Activated T-helper 1 cell treated with anti-CD3 and anti-CD28 coated beads, Interleukin-2, amount 50 U/mL, for 16 hours (primary cell): ENCODE measurements at regions not wholly inside any gene's neighbourhood (a gene's known extent, or its start where the extent isn't known, plus 50 kb on each side); places are given as distances from the start of the nearest gene placed in this dataset.
"Not testable (repeated sequence)": the region's sequence is repeated elsewhere in the genome, so short reads cannot be mapped to it uniquely, and the experiment has no call there.

Experiments used
- DNase-seq, 2 donors: peaks; one replicate each; pipeline ENCODE4 v3.0.0-alpha.2; 2020; ENCODE audit warnings: low read depth in 1 of 2, low spot score in 1 of 2

DNA sequence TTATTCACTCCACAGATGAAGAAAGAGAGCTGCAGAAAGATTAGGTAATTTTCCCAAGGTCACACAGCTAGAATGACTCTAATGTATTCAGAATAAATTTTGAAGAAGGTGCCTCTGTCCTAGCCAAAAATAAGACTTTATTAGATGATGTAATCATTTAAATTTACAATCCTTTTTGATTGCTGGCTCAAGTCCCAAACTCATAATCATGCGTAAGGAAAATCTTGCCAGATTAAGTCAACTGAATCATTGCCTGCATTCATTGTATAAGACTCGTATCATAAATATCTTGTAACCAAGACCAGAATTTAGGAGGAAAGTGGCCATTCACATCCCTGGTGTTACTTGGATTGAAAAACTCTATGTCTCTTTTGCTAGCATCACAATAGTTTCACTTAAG lies 53.1 kb upstream of the STK39 start:
- DNase-seq: no peak

GRCh38 chr2:168304024-168304681 lies 56.8 kb upstream of the STK39 start:
- no peak for DNase-seq

- DNase-seq: no peak
Observed at GRCh38 chr2:168307379-168307778, 60.0 kb upstream of the STK39 start.

GRCh38 chr2:168310580-168310979 lies 63.2 kb upstream of the STK39 start:
- no peak for DNase-seq

DNA sequence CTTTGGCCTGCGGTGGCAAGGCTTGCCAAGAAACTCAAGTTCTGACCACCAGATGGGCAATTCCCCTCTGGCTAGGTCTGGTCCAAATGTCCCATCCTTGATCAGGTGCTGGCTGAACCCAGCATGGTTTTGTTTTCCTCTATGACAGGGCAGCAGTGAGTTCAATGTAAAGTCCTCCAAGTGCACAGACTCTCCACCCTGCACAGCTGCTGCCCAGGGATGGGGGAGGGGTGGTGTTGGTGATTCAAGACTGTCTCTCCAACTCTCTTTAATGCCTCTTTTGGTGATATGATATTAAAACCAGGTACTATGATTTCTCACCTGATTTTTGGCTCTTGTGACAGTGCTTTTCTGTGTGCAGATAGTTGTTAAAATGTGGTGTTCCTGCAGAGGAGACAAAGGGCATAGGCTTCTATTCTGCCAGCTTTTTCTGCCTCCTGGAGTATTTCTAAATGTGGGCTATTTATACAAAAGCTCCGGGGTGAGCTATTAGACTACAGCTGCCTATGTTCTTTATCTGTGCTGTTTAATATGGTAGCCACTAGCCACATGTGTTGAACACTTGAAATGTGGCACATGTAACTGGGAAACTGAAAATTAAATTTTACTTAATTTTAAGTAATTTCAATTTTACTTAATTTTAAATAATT lies 64.0 kb upstream of the STK39 start:
- DNase-seq: no peak

DNA sequence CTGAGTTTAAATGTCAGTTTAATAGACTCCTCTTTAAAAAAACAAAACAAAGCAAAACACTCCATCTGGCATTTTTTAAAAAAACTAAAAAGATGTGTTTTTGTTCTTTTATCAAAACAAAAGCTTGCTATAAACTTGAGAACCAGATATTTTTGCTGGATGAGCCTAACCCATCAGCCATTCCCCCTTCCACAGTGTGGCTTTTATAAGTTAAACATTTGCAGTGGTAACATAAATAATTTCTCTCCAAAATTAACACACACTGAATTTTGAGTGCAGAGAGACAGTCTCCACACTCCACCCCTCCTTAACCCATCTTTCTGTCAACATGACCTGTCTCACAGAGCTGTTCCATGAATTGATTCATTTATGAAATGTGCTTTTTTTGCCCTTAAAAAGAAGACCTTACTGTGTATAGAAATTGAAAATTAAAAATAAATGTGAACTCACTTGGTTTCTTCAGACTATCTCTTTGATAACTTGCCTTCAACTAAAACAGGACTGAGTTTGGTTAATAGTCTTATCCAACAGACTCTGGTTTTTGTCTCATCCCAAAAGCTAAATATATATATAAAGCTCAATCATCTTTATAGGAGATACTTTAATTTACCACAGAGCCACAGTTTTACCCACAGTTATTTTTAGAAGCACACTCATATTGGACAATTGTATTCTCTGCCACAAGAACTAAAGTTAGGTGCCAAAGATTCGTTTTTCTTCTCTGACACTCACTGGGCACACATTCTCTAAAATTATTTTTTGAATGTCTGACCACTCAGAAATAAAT lies 64.8 kb upstream of the STK39 start:
- no peak for DNase-seq

DNA sequence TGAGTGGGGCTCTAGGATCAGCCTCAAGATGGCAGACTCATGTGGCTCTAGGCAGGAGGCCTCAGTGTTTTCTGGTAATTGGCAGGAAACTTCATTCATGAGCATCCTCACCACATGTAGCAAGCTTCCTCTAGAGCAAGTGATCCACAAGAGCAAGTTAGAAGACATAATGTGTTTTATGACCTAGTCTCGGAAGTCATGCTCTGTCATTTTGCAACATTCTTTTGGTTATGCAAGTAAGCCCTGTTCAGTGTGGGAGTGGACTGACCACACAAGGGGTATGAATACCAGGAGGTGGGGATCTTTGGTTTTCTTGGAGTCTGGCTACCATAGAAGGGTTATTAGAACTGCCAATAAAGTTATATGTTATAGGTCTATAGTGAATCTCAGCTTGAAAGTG lies 66.8 kb upstream of the STK39 start:
- DNase-seq: no peak

- DNase-seq: no peak
Observed at GRCh38 chr2:168315331-168316072, 68.1 kb upstream of the STK39 start.

DNA sequence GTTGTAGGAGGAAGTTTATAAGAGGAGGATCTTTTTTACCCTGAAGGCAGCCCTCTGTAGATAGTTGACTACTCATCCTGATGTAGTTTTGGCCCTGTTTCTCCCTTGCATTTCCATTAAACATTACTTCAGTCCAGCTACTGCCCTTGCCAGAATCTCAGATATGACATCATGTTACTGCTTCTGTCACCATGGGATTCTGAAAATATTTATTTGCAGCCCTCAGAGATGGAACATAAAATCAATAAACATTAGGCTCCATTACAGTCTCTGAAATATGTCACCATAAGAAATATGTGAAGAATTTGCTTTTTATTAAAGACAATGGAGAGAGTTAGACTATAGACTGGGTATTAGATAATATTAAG lies 68.7 kb upstream of the STK39 start:
- DNase-seq: no peak

- DNase-seq: no peak
Observed at GRCh38 chr2:168317282-168317681, 69.9 kb upstream of the STK39 start.

DNA sequence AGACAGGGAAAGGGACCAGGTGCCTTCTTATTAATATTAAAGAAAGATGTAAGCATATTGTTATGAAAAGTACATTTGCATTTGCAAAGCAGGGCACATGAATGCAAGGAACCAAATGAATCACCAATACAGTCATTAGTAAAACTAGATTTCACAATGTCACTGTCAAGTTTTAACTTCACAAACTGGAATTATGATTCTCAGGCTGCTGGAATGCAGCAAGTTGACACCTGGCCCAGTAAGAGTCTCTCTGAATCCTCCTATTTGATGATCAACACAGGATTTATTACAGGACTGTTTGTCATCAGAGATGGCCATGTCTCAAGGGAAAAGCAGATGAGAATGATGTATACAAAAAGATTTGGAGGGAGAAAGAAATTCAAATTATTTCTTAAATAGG lies 72.9 kb upstream of the STK39 start:
- no peak for DNase-seq

GRCh38 chr2:168322325-168323007 lies 75.1 kb upstream of the STK39 start:
- DNase-seq: no peak

- DNase-seq: no peak
Observed at GRCh38 chr2:168323529-168324021, 76.2 kb upstream of the STK39 start.

DNA sequence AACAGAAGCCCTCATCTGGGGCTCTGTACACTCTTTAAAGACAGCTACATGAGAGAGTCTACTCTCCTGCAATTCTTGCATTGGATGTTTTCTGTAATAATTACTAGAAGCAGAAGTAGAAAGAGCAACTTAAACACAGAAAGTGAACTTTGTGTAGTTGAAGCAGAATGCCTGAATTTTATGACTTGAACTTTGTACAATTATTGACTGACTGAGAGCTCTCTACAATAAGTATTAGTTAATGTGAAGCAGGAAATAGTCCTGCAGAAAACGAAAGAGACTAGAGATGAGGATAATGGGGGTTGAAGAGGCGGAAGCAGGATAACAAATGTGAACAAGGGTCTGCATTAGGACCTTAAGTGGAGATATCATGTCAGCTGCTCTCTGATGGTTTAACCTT lies 79.2 kb upstream of the STK39 start:
- no peak for DNase-seq

DNA sequence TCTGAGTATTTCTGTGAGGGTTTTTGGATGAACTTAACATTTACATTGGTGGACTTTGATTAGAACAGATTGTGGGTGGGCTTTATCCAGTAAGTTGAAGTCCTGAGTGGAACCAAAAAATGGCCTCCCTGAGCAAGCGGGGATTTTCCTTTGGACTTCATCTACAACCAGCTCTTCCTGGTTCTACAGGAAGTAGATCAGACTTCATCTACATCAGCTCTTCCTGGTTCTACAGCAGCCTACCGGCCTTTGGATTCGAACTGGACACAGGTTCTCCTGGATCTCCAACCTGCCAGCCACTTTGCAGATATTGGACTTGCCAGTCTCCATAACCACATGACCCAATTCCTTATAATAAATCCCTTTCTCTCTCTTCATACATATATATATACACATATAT lies 79.9 kb upstream of the STK39 start:
- DNase-seq: no peak

DNA sequence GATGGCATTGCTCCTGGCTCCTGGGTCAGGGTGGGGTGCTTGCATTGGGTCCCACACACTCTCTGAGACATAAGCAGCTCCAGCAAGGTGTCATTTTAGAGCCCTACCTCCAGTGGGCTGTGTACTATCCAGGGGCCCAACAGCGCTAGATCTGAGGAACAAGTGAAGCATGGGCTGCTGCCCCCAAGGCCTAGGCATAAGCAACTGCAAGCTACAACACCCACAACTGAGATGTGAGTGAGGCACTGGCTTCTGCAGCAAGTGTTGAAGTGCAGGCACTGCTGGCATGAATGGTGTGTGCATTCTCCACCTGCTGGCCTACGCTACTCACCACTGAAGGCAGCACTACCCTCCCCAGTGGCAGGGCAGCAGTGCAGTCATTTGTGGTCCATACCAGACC lies 81.0 kb upstream of the STK39 start:
- no peak for DNase-seq

- no peak for DNase-seq
Observed at GRCh38 chr2:168330624-168331423, 83.4 kb upstream of the STK39 start.

- not testable (repeated sequence) for DNase-seq
Observed at GRCh38 chr2:168335254-168335653, 87.9 kb upstream of the STK39 start.

GRCh38 chr2:168336786-168337388 lies 89.5 kb upstream of the STK39 start:
- peak; percentile 22 to 25 for DNase-seq

- DNase-seq: no peak
Observed at GRCh38 chr2:168338292-168338691, 90.9 kb upstream of the STK39 start.
